PFSK-1 (cell line): ENCODE measurements at regions not wholly inside any gene's neighbourhood (a gene's known extent, or its start where the extent isn't known, plus 50 kb on each side); places are given as distances from the start of the nearest gene placed in this dataset.

Experiments
- FOXP2 ChIP-seq: optimal IDR thresholded peaks from 2 replicates; pipeline ENCODE3; 2011; ENCODE audit warnings: borderline replicate concordance, control low read depth, inconsistent platforms; ENCODE audit not compliant: insufficient read depth; ENCODE audit errors: extremely low read length, extremely low read depth
- POLR2AphosphoS5 ChIP-seq: IDR thresholded peaks from 2 replicates; pipeline ENCODE4 v1.6.1; 2012; ENCODE audit warnings: low read depth, mild to moderate bottlenecking, control low read depth, low read length, moderate library complexity
- REST ChIP-seq, 2 experiments: IDR thresholded peaks; 2 replicates each; pipeline versions ENCODE4 v1.6.1 to v1.8.0; 2011 to 2012; ENCODE audit warnings: low read depth in 2 of 2, low read length in 2 of 2, control low read depth in 1 of 2, inconsistent platforms in 1 of 2, mild to moderate bottlenecking in 1 of 2, moderate library complexity in 1 of 2; ENCODE audit not compliant: insufficient read depth in 1 of 2
- SIN3A ChIP-seq: IDR thresholded peaks from 2 replicates; pipeline ENCODE4 v1.6.1; 2012; ENCODE audit warnings: mild to moderate bottlenecking, low read length, moderate library complexity, borderline replicate concordance; ENCODE audit not compliant: insufficient read depth
- TAF1 ChIP-seq: IDR thresholded peaks from 2 replicates; pipeline ENCODE4 v1.6.1; 2012; ENCODE audit warnings: low read length, control low read depth, borderline replicate concordance; ENCODE audit not compliant: insufficient read depth

- TF ChIP-seq SIN3A = no peak
- TF ChIP-seq REST (IDR thresholded peaks at IDR 0.05; ENCODE audit: insufficient read depth in 1 of 2, low read depth in 2 of 2, low read length in 2 of 2) = no peak
- TF ChIP-seq FOXP2 = no peak
- TF ChIP-seq POLR2AphosphoS5 = no peak
- TF ChIP-seq TAF1 = no peak
Measured at GRCh38 chr2:188181884-188182283, 109.8 kb upstream of the GULP1 start.

- TF ChIP-seq POLR2AphosphoS5 = no peak
- no peak for TF ChIP-seq SIN3A
- TF ChIP-seq FOXP2 = no peak
- TF ChIP-seq REST (IDR thresholded peaks at IDR 0.05; ENCODE audit: insufficient read depth in 1 of 2, low read depth in 2 of 2, low read length in 2 of 2) = no peak
- no peak for TF ChIP-seq TAF1
Measured at GRCh38 chr2:188187726-188188125, 103.9 kb upstream of the GULP1 start.

- TF ChIP-seq SIN3A (no peak), REST (IDR thresholded peaks at IDR 0.05; ENCODE audit: insufficient read depth in 1 of 2, low read depth in 2 of 2, low read length in 2 of 2) (no peak), FOXP2 (no peak), TAF1 (no peak), POLR2AphosphoS5 (no peak)
Measured at GRCh38 chr2:188189356-188189755, 102.3 kb upstream of the GULP1 start.

- TF ChIP-seq FOXP2 (no peak), SIN3A (no peak), TAF1 (no peak), POLR2AphosphoS5 (no peak), REST (IDR thresholded peaks at IDR 0.05; ENCODE audit: insufficient read depth in 1 of 2, low read depth in 2 of 2, low read length in 2 of 2) (no peak)
Measured at GRCh38 chr2:188193230-188193629, 98.4 kb upstream of the GULP1 start.

- TF ChIP-seq TAF1 = no peak
- TF ChIP-seq REST (IDR thresholded peaks at IDR 0.05; ENCODE audit: insufficient read depth in 1 of 2, low read depth in 2 of 2, low read length in 2 of 2) = no peak
- TF ChIP-seq FOXP2 = no peak
- TF ChIP-seq POLR2AphosphoS5 = no peak
- TF ChIP-seq SIN3A = no peak
Measured at GRCh38 chr2:188196343-188197008, 95.2 kb upstream of the GULP1 start.
